Psoas muscle (tissue), 7 donors: ENCODE measurements at regions not wholly inside any gene's neighbourhood (a gene's known extent, or its start where the extent isn't known, plus 50 kb on each side); places are given as distances from the start of the nearest gene placed in this dataset.
"Not testable (repeated sequence)": the region's sequence is repeated elsewhere in the genome, so short reads cannot be mapped to it uniquely, and the experiment has no call there.

Experiments
- ATAC-seq, 4 donors: fragments of 200-7000 bp; cut with Tn5 transposase; one replicate each; pipeline ENCODE4 v1.9.1; 2020; ENCODE audit warnings: moderate library complexity in 3 of 4, mild to moderate bottlenecking in 2 of 4
- DNase-seq, 2 donors: peaks; one replicate each; pipeline ENCODE4 v3.0.0-alpha.2; 2020
- H3K27ac ChIP-seq: fragments of 200-600 bp; one replicate; pipeline ENCODE4 v1.8.0; 2022
- H3K27me3 ChIP-seq, 3 donors: fragments of 200-600 bp in 1 of 3; one replicate each; pipeline versions ENCODE4 v1.6.1 to v1.8.0; 2013 to 2022; ENCODE audit warnings: low read length in 2 of 3, mild to moderate bottlenecking in 2 of 3, moderate library complexity in 1 of 3; ENCODE audit not compliant: insufficient read depth in 3 of 3
- H3K36me3 ChIP-seq, 2 donors: fragments of 200-600 bp in 1 of 2; one replicate each; pipeline versions ENCODE4 v1.6.1 to v1.8.0; 2013 to 2022; ENCODE audit warnings: low read depth in 1 of 2, mild to moderate bottlenecking in 1 of 2, moderate library complexity in 1 of 2; ENCODE audit not compliant: insufficient read depth in 1 of 2
- H3K4me1 ChIP-seq: fragments of 200-600 bp; one replicate; pipeline ENCODE4 v1.8.0; 2022
- H3K4me3 ChIP-seq: fragments of 200-600 bp; one replicate; pipeline ENCODE4 v1.8.0; 2022; ENCODE audit warnings: mild to moderate bottlenecking
- H3K9me3 ChIP-seq: fragments of 200-600 bp; one replicate; pipeline ENCODE4 v1.8.0; 2022
- CTCF ChIP-seq: fragments of 200-600 bp; IDR thresholded peaks from one replicate; pipeline ENCODE4 v1.8.0; 2022; ENCODE audit warnings: antibody characterized with exemption
- WGBS, 3 donors: extraction: QIAGEN DNeasy Blood & Tissue Kit; methylation state at CpG; one replicate each; pipeline versions ENCODE4 v1.1.6 to v1.1.7; 2013; 5-methylcytosine and 5-hydroxymethylcytosine counted together
- intact Hi-C, 2 donors: fragments of 100-400 bp; cut with DNase I; formaldehyde crosslinking; loops; one replicate each; pipeline versions ENCODE4 v1.11.0 to v1.14.2; 2022
- donor health status: healthy with polysubstance abuse.
- donor health status: DM: no; HTN: no; CAD: no; lungs with moderate emphysema.
- donor health status: Bipolar disorder and iron deficiency.
- donor health status: healthy.
- donor health status: DM: yes; HTN: yes; CAD: no.
- donor health status: DM: no; HTN: no; CAD: no.
- donor health status: DM: yes; HTN: yes; CAD: no.

DNA sequence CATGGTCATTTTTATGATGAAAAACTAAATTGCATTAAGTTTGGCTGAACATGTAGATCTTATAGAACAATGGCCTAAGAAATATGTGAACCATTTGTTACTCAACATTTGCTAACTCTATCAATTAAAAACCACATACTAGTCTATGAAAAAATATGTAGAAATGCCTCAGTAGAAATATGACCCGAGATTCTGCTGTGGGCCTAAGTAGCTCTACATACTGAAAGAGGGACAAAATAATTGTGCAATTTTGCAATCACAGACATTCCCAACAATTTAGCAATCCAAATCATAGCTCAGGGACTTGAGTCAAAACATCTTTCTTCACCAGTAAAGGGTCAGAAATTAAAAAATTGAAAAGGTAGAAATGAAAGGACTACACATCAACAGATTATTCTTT lies 619.0 kb downstream of the FRK start:
- Histone ChIP-seq H3K27ac (no peak overlapping the region), H3K9me3 (no peaks in the 10 kb centered on the region), H3K4me1 (no peaks in the 10 kb centered on the region), H3K36me3 (no peaks in the 10 kb centered on the region), H3K27me3 (no peaks in the 10 kb centered on the region), H3K4me3 (no peak overlapping the region)
- ATAC-seq (no peak), DNase-seq (no peak)
- WGBS, 3 donors, result 50 to 61% (median 51%) methylated on average over 1 of the region's 1 CpG
- intact Hi-C loops, result no loop called here
- TF ChIP-seq CTCF, result no peak

GRCh38 chr6:115415378-115415777 lies 645.3 kb downstream of the FRK start:
- peaks cover 0 to 2% (median 0%) of the 10 kb centered on the region in 3 donors for H3K27me3 ChIP-seq
- no peaks in the 10 kb centered on the region for H3K4me1 ChIP-seq
- no peak overlapping the region for H3K27ac ChIP-seq
- DNase-seq (no peak), ATAC-seq (no peak)
- H3K9me3 ChIP-seq, result no peaks in the 10 kb centered on the region
- intact Hi-C loops, result no loop called here
- 41 to 47% (median 43%) methylated on average over 3 of the region's 3 CpGs for WGBS, 3 donors
- no peaks in the 10 kb centered on the region for H3K36me3 ChIP-seq
- no peak for TF ChIP-seq CTCF
- no peak overlapping the region for H3K4me3 ChIP-seq

DNA sequence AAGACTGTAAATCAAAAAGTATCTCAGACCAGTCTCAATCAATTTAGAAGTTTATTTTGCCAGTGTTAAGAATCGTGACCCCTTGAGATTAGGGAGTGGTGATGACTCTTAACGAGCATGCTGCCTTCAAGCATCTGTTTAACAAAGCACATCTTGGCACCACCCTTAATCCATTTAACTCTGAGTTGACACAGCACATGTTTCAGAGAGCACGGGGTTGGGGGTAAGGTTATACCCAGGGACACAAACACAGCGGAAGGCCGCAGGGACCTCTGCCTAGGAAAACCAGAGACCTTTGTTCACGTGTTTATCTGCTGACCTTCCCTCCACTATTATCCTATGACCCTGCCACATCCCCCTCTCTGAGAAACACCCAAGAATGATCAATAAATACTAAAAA lies 645.8 kb downstream of the FRK start:
- DNase-seq, intact Hi-C loops, H3K27me3 ChIP-seq, H3K27ac ChIP-seq, H3K36me3 ChIP-seq, ATAC-seq, H3K4me1 ChIP-seq, H3K9me3 ChIP-seq, H3K4me3 ChIP-seq: not testable (repeated sequence)
- 29 to 38% (median 33%) methylated on average over 6 of the region's 6 CpGs for WGBS, 3 donors

- WGBS, 3 donors, result 47 to 53% (median 48%) methylated on average over 2 of the region's 2 CpGs
Measured at GRCh38 chr6:115411756-115412155, 648.9 kb downstream of the FRK start.

DNA sequence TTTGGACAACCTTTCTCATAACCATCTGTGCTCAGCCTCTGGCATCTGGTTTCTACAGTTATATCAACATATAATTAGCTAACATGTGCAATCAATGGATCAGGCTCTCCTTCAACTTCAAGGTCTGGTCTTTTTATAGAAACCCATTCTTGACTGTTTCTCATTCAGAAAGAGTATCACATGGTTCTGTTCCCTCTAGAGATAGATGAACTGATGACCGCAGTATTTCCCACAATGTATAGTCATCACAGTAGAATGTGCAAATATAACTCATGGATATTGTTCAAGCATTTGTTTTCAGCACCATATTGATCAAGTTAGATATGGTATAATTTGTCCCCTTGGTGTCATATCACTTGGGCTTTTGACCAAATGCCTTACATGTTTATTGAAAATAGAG lies 656.2 kb downstream of the FRK start:
- Histone ChIP-seq H3K36me3 (no peaks in the 10 kb centered on the region), H3K9me3 (no peaks in the 10 kb centered on the region), H3K4me1 (no peaks in the 10 kb centered on the region), H3K27me3 (no peaks in the 10 kb centered on the region), H3K4me3 (no peak overlapping the region), H3K27ac (no peak overlapping the region)
- 89 to 93% (median 92%) methylated on average over 1 of the region's 1 CpG for WGBS, 3 donors
- TF ChIP-seq CTCF, result no peak
- intact Hi-C loops, result no loop called here
- ATAC-seq, result no peak
- DNase-seq, result no peak

More at GRCh38 chr6:115411756-115412155, 648.9 kb downstream of the FRK start:
- TF ChIP-seq CTCF, result no peak
- H3K36me3 ChIP-seq, result no peaks in the 10 kb centered on the region
- no peak overlapping the region for H3K4me3 ChIP-seq
- H3K27me3 ChIP-seq, result no peaks in the 10 kb centered on the region
- no peak for DNase-seq
- H3K4me1 ChIP-seq, result no peaks in the 10 kb centered on the region
- H3K9me3 ChIP-seq, result no peaks in the 10 kb centered on the region
- ATAC-seq, result no peak
- no peak overlapping the region for H3K27ac ChIP-seq
- intact Hi-C loops, result no loop called here
